ENCODE measurements at regions not wholly inside any gene's neighbourhood (a gene's known extent, or its start where the extent isn't known, plus 50 kb on each side); places are given as distances from the start of the nearest gene placed in this dataset.

DNA sequence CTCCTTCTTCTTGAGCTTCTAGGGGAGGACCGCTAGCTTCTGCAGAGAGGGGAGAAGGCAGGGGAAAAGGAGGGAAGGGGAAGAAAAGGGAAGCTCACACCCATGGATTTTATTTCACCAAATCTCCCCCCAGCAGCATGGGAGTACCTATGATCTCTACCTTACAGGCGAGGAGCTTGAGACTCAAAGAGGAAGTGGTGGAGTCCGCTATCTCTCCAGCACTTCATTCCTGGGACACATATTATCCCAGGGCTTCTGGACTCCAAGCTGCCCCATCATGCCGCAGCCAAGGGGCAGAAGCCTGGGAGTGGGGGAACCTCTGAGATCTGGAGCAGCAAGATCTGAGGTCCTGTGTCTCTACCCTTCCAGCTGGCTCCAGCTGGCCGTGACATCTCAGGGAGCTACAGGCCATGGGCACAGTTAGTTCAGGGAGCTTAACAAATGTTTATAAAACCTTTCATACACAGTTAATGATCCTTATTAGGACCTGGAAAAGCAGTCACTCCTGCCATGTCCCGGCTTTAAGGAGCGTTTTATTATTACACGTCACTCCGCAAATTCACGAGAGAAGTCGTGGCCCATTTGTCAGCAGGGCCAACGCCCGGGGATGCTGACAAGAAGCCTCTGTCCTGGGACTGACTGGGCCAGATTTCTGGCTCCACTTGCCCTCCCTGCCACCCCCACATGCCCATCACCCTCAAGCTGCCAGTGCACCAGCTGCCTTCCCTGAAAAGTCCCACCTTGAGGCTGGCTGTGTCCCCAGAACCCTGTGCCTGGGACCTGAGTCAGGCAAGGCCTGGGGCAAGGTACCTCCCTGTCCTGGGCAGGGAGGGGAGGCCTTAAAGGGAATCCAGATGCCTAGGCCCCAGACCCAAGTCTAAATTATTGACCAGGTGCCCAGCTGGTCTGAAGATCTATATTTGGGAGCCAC lies 132.1 kb upstream of the ZMIZ1 start:
- no peak for DNase-seq

DNA sequence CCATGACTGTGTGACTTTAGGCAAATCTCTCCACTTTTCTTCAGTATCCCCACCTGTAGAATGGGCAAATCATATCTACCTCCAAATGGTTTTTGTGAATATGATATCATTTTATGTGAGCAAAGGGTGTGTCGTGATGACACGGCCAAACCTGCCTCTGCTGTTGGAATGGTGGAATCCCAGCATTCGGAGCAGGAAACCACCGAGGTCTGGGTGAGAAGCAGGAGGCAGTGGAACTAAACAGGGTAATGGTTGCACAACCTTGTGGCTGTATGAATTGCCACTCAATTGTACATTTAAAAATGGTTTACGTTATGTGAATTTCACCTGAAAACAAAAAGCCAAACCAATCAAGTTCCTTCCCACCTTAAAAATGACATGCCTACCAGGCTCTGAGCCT lies 131.4 kb upstream of the ZMIZ1 start:
- DNase-seq: no peak

DNA sequence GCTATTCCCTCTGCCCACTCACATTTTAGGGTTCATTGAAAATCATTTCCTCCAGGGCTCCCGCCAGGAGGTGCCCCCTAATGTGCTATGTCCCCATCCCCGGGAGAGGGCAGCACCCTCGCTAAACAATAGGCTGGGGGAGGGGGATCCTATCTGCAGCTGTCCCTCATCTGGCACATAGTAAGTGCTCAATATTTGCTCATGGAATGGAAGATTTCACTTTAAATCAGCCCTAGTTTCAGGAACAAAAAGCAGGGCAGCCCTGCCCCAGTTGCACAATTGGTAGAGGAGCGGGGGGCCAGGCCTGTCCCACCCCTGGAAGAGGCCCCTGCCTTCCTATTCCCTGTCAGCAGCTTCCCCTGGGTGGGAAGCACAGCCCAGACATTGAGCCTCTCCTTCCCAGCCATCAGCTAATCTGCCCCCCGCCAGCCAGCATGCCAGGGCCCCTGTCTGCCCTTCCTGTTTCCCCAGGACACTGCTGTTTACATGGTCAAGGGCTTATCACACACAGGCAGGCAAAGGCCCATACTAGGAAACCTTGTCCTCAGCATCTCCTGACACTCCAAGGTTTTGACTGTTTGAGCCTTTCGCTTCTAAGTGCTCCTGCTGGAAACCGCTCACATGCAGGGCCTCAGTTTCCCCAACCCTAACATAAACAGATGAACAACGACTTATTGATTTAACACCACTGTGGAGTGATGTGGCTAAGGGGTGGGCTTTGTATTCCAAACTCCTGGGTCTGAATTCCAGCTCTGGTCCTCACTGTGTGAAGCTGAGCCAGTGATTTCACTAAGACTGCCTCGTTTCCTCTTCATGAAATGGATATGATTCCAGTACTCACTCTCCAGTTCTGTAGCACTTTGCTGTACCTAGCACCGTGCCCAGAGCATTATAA lies 130.7 kb upstream of the ZMIZ1 start:
- DNase-seq: no peak

DNA sequence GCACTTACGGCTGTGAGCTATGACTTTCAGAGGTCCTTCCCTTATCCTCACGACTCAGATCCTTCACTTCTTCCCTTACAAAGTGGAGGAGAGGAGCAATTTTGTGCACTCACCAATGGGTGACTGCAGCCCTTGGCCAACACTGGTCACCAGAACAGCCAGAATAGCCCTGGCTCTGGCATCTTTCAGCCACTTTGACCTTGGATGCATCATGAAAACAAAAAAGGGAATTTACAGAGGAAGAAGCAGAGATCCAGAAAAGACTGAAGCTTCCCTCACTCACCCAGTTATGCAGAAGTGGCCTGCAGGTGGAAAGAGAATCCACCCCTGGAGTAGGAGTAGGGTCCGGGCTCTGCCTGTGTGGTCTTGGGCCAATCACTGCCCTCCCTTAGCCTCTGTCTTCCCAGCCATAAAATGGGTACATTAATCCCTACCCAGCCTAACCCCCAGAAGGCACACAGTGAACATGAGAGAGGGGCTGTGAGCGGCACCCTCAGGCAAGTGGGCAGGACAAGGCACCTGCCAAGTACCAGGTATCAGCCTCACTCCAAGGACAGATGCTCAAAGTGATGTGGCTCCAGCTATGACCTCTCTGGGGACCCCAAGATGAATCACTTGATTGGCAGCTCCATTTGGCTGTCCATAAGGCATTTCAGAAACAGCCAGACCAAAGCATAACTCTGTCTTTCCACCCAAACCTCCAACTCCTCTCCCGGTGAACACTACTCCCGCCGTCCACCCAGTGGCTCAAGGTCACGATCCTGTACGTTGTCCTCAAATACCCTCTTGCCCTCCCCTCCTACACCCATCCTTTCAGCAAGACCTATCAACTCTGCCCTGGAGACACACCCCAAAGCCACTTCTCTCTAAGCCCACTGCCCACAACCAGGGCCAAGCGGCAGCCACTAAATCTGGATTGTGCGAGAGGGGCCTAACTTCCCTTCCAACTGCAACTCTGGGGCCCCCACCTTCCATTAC lies 129.8 kb upstream of the ZMIZ1 start:
- DNase-seq: no peak

DNA sequence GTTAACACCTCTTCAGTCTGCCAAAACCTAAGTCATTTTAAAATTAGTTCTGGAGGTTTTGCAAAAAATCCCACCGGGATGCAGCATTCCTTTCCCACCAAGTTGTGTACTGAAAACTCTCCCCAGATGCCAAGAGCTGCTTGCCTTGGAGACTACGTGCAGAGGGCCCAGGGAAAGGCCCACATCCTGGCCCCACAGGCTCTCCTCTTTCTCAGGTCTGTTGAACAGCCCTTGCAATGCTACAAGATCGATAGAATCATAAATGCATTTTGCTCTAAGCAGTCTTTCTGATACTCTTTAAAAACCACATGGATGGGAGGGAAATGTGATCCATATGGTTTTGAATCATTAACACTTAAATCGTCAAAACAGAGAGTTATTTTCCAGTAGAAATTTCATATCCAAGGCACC lies 126.7 kb upstream of the ZMIZ1 start:
- DNase-seq: no peak

DNA sequence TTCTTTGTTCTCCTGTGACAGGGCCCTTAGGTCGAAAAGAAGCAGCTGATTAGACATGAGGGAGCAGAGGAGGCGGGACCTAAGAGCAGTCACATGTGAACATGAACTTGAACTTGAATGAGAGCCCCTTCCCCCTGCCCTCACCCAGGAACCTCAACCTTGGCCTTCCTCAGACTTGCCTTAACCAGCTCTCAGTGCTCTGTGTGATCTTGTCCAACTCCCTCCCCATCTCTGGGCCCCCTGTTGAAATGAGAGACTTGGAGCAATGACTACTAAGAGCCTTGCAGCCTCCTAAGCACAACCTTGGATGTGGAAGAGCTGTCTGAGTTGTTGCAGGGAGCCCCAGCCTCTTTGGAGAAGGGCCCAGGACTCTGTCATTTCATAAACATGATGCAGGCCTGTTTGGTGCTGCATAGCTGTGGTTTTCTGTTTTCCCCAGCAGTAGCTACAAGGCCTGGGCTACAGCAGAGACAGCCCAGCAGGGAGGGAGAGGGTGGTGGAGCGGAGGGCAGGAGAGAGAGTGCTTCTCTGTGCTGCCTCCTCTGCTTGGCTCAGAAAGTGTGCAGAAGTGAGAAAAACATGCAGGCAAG lies 123.9 kb upstream of the ZMIZ1 start:
- no peak for DNase-seq

DNA sequence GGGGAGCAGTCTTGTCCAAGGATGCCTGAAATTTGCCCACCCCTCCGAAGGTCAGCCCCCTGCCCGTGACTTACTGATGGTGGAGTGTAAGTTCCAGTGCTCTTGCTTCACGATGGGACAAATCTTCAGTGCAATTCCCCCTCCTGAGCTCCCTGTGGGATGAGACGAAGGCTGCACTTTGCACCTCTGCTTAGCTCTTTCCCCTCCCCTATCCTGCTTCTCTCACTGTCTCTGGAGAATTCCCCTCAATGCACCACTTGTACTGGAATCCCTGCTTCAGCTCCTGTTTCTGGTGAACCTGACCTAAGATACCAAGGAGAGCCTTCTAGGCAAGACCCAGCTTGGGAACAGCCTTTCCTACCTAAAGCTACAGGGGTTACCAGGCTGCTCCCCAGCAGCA lies 122.9 kb upstream of the ZMIZ1 start:
- DNase-seq: no peak

DNA sequence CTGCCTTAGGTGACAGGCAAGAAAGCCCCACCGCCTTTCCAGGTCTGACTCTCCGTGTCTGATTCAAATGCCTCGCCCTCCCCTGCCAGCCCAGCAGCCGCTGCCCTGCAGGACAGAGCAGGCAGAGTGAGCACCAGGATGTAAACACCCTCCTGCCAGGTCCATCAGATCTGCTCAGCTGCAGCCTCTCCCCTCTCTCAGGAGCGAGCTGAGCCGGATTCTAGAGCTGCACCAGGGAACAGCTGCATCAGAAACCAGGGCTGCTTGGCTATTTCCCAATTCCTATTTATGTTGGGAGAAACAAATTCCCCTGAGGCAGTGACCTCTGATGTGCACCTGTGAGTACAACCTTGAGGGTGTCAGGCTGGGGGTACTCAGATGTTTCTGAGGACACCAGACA lies 121.5 kb upstream of the ZMIZ1 start:
- no peak for DNase-seq

DNA sequence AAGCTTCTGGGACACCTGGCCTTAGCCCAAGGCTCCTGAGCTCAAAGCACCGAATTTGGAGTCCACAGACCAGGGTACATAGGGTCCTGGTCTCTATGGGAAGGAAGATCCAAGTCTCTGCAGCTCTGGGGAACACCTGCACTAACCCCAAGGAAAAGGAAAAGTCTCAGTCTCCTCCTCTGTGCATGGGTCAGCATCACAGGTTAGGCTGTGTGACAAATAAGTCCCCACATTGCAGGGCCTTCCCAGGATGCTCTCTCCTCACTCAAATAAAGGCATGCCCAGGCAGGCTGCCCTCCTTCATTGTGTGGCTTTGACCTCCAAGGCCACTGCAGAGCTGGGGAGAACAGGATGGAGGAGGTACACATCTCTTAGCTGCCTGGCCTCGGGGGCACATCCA lies 121.0 kb upstream of the ZMIZ1 start:
- no peak for DNase-seq

DNA sequence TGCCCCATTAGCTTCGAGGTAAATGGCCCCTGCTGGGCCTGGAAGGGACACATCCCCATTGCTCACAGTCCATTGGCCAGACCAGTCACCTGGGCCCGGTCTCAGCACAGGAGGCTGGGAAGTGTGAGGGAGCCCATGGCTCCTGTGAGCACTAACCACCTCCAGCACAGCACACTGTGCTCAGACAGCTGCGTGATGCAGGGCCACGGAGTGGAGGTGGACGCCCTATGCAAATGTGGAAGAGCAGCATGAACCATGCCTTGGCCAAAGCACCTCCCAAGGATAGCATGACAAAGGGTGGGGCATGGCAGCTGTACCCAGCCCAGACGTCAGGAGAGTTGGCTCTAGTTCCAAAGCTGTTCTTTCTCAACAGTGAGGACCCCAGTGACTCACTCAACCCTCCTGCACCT lies 120.1 kb upstream of the ZMIZ1 start:
- no peak for DNase-seq

DNA sequence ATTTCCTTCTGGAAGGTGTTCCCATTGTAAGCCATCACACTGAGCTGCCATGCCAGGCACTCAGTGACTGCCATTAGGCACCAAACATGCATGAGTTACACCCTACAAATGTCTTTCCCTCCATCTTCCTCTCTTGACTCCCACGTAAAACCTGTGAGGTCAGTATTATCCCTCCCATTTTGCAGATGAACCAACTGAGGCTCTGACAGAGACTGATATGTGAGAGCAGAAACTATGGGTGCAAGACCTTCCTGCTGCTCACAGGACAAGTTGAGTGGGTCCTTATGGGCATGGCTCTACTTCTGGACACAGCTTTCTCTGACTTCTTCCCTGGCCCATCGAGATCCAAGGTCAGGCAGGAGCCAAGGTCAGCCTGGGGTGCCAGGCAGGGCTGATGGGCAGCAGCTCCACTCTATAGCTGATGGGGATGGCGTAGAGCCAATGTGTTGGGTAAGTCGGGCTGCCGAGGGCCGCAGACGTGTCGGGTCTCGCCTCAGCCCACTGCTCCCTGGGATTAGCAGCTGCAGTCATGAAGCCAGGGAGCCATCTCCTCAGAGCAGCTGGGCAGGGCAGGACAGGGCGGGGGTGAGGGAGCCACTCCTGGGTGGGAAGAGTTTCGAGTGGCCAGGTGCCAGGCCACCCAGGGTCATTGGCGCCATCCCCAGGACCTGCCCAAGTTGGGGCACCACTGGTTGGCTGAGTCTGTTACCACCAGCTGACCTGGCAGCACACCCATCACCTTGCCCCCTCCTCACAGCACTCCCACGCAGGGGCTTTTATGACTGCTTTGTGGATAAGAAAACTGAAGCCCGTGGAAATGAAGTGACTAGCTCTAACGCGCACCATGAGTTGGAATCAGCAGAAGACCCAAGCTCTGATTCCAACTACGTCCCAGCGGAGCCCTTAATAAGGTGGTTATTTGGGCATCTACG lies 117.8 kb upstream of the ZMIZ1 start:
- DNase-seq: no peak

DNA sequence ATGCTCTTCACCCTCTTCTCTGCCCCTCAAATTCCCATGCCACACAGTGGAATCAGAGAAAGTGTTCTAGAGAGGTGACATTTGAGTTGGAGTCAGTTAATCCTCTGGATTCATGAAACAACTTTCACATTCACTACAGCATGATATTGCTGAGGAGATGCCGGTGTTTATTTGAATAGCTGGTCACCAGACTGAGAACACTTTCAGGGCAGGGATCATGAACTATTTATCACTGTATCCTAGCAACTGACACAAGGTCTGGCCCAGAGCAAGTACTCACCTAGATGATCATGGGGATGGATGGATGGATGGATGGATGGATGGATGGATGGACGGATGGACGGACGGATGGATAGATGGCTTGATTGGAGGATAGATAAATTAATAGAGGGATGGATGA lies 116.7 kb upstream of the ZMIZ1 start:
- no peak for DNase-seq

DNA sequence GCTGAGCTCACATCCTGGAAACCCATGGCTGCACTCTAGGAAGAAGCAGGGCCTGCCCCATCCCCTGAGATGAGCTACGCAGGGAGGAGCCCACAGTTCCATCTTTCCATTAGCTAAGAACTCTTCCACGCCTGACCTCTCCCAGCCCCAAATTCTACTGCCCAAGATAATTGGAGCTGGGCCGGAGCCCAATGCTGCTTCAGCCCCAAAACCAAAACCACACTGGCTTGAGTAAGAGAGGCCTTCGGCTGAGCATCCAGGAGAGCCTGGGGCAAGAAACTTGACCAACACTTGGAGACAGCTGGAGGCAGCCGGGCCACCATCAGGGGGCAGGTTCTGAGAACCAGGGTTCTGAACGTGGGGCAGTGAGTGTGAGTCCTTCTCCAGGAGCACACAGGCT lies 116.1 kb upstream of the ZMIZ1 start:
- DNase-seq: no peak

DNA sequence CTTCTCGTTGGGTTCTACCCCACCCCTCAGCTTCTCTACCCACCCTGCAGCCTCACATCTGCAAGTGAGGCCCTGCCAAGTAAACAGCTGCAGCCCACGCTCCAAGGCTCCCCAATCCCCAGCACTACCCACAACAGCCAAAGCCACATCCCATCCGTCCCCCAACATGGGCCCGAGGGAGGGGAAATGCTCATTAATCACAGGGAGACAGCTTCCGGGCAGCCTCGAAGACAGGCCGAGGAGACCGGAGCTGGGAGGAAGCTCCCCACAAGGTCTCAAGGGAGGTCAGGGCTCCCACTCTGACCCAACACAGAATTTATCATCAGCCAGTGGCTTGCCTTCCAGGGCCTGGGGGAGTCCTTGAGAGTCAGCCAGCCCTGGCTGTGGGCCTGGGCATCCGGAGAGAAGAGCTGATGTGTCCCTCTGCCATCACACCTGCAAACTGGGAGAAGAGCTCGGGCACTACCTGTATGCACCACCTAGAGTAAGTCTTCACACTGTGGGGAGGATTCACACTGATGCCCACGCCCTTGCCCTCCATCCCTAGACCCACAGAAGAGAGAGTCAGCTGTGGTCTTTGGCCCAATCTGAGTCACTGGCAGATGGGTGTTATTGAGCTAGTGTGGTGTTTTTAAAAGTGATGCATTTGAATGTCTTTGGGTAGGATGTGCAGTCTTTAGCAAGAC lies 115.5 kb upstream of the ZMIZ1 start:
- no peak for DNase-seq

DNA sequence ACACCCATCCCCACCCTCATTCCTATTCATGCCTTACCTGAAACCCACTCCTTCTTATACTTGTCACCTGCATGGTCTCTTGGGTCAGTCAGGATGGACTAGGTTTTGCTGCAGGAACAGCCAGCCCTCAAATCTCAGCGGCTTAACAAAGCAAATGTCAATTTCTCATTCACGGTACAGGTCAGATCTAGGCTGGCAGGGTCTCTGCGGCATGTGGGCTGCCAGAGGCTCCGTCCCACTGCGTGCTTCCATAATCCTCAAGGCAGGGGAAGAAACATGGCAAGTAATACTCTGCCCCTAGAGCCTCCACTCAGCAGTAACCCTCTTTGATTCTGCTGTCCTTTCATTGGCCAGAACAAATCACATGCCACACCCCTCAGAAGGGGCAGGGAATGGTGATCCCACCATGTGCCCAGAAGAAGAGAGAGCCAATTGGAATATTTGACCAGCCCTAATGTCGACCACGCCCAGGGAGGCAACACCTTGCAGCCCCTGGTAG lies 114.9 kb upstream of the ZMIZ1 start:
- no peak for DNase-seq

DNA sequence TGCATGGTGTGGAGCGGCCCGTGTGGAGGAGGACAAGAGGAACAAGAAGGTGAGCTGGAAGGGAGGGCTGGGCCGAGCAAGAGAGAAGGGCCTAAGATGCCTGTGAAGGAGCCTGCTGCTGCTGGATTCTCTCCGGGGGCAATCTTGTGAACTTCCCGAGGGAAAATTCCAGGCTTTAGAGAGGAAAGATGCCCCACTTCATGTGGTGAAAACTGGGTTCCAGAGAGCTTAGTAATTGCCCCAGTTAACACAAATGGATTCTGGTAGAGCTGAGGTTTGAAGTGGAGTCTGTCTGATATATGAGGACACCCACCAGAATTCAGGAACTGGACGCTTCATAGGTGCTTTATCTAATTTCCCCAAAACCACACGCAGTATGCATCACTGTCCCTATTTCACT lies 114.1 kb upstream of the ZMIZ1 start:
- no peak for DNase-seq

DNA sequence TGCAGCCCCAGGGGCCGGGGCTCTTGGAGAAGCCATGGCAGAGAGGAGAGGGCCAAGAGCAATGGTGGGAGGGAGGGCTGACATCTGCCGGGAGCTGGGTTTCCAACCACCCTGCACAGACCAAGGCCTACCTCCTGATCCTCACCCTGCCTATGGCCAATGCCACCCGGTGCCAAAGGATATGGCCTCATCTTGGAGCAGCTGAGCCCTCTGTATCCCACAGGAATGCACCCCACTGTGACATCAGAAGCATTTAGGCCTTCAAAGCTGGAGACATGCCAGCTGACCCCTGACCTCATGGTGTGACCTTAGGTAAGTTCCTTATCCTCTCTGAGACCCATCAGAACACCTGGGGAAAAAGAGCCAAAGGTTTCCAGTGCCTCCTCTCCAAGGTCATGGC lies 113.6 kb upstream of the ZMIZ1 start:
- no peak for DNase-seq

DNA sequence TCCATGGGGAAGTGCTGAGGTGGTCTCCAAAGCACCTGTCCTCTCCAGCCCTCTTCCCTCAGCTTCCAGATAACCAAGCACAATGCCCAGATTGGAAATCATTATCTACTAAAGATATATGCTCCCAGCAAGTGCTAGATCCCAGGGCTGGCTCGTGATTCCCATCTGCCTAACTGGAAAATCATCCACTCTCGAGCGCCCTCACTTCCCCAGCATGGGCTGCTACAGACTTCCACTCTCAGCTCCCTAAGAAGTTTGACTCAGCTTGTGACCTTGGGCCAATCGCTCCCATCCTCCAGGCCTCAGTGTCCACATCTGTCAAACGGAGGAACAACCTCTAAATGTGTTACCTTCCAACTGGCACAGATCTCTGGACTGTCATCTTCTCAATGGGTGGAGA lies 112.4 kb upstream of the ZMIZ1 start:
- no peak for DNase-seq

DNA sequence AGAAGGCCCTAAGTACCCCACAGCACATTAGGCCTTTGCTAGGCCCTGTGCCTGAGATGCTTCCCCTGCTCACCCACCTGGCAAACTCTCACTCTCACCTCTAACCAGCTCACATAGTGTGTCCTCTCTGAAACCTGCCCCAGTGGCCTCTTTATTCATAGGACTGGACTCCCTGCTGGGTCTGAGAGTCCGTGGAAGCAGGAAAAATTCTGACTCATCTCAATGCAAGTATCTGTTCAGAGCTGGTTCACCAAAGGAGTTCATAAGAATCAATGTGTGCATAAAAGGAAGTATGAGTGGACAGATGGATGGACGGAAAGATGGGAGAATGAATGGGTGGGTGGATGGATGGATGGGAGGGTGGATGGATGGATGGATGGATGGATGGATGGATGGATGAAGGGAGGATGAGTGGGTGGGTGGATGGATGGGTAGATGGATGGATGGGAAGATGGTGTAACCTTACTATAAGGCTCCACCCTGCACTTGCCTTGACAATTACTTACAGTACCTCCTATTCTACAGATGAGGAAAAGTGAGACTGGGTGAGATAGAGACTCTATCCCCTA lies 111.2 kb upstream of the ZMIZ1 start:
- no peak for DNase-seq
